DMS114 treated with DMSO at 0.1 percent for 48 hours (cell line): ENCODE measurements at regions not wholly inside any gene's neighbourhood (a gene's known extent, or its start where the extent isn't known, plus 50 kb on each side); places are given as distances from the start of the nearest gene placed in this dataset.

ENCODE experiments used
- DNase-seq: peaks from one replicate; lab custom pipeline; 2025; ENCODE audit not compliant: unreplicated experiment; lab: John Stamatoyannopoulos, UW

DNA sequence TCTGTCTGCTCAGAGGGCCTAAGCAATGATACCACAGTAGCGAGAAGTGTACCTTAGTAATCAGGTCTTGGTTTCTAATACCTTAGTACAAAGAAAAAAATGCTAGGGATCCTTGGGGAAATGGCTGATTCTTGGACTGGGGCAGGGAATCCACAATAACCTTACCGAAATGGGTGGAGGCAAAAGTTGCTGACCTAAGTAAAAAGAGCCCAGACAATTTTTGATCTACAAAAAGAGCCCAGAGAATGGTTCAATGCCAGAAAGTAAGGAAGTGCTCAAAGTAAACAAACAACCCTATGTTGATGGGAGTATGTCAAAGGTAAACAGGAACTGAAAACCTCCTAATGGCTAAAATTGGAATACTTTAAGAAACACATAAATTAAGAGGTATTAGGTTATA is 130.1 kb upstream of the MAGEB18 start:
- no peak for DNase-seq

DNA sequence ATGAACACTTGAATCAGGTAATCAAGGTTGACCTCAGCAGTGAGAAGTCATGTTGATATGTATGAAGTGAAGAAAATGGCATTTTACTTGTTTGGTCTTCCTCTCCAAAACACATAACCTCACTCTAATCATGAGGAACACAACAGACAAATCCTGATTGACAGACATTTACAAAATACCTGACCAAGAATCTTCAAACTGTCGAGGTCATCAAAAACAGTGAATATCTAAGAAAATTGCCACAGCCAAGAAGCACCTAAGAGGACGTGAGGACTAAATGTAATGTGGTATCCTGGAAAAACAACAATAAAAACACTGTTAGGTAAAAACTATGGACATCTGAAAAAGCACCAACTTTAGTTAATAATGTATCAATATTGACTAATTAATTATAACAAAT is 129.5 kb upstream of the MAGEB18 start:
- no peak for DNase-seq

DNA sequence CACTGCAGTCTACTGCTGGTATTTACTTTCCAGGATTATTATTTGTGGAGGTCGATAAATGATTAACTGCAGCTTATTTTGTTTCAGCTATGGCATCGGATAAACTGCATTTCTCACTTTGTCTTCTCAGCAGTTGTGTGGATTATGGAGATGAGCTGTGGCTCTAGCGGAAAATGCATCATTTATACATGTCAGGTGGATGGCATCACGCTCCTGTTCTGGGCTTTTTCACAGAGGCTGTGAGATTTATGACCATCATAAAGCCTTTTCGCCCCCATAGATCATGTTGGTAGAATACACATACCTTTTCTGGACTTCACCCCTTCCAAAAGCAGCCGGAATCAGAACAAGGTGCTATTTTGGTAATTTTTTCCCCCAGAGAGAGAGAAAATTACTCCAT is 118.8 kb upstream of the MAGEB18 start:
- DNase-seq: no peak

DNA sequence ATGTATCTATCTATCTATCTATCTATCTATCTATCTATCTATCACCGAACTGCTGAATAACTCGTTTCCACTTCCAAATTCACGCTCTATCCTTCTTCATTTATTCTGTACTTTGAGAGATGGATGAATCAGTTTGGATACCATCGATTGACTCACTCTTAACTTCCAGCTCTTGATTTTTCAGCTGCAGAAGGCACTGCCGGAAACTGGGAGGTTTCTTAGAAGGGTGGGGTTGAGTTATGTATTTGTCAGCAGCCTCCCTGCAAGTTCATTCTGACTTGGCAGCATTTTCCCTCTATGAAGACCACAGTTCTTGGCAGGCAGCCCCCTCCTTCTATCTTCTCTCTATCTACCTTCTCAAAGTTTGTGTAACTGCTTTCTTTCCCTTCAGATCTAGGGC is 112.0 kb upstream of the MAGEB18 start:
- no peak for DNase-seq

DNA sequence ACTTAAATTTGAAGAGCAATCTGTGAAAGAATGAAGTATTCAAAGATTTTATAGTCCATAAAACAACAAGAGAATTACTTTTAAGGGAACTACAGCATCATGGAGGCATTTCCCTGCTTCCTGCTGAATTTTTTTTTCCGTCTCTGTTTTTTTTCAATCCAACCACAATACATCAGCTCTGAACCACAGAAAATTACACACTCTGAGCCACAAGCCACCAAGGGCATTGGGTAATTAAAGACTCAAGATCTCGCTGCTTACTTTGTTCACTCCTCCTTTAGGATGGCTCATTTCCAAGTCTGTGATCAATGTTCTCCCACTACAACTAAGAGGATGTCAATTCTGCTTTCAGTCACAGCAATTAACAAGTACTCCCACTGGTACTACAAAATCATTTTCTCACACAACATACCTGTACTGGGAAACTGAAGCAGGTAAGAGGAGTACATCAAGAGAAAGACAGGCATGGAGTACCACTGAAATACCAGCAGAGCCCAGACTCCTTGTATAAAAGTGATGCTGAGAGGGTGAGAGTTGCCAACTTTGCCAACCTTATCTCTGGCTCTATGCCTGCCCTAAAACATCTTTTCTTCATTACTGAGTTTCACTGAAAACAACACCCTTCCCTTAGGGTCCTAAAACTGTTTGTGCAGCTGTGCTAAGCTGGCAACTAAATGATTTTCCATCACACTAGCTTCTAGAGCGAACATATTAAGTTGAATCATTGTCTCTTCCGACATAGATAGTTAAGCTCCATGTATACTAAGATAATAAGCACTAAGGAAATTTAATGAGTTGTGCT is 105.8 kb upstream of the MAGEB18 start:
- DNase-seq: no peak

DNA sequence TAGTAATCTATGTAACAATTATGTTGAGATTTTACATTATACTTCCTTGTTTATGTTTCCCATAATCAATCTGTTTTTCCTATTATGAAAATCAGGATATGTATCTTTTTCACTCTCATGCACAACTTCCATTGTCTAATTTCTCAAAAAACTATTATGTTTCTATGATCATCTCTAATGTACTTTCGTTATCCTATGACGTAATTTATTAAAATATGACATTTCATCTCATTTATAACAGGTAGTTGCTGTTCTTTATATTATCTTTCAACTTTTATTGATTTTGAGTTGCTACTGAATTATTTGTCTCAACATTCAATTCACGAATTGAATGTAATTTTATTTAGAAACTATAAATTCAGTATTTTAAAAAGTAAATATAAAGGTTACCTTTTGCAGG is 100.8 kb upstream of the MAGEB18 start:
- DNase-seq: no peak

DNA sequence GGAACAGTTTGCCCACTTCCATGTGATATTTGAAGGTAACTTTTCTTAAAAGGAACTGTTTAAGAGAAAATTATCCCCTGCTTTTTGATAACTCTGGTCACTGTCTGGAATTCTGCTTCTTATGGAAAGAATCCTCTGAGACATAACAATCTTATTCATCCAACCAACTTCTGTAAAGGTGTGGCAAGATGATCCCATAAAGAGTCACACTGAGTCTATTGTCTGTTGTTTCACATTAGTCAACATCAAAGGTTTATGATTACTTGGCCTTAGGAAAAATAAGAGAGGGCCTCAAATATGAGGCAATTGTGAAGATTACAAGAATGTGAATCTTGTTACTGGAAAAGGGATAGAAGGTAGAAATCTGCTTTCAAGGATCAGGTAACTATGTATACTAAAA is 88.0 kb upstream of the MAGEB18 start:
- no peak for DNase-seq

DNA sequence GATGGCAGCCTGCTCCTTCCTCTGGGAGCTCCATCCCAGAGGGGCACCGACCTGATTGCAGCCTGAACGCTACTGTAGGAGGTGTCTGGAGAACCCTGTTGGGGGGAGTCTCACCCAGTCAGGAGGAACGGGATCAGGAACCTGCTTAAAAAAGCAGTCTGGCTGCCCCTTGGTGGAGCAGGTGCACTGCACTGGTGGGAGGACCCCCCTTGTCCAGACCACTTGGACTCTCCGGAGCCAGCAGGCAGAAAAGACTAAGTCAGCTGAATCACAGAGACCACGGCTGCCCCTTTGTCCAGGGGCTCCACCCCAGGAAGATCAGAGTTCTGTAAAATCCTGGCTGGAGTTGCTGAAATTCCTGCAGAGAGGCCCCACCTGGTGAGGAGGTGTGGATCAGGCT is 67.3 kb upstream of the MAGEB18 start:
- no peak for DNase-seq

DNA sequence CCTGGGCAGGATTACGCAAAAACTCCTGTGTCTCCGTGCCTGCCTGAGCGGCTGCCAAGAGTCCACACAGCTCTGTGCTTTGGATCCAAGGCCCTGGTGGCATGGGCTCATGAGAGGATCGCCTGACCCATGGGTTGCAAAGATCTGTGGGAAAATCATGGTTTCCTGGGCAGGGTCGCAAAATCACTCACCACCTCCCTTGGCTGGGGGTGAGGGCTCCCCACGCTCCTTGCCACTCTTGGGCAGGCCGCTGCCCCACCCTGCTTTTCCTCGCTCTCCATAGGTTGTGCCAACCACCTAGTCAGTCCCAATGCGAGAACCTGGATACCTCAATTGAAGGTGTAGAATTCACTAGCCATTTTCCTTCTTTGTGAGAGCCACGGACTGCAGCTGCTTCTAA is 66.5 kb upstream of the MAGEB18 start:
- DNase-seq: no peak

DNA sequence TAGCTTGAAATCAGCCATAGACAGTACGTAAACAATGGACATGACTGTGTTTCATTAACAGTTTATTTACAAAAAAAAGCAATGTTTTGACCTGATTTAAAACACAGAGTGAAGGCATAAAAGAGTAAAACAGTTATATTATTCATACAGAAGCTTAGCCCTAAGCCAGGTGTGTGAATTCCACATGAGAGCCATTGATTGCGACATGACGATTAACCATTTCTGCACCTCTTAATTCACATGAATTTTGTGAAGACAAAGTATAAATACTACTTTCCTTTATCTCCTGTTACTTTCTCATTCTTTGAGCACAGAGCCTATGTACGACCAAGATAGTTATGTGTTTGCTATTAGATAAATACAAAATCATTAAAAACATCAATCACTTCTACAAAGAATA is 55.0 kb upstream of the MAGEB18 start:
- no peak for DNase-seq
